ENCODE measurements at regions not wholly inside any gene's neighbourhood (a gene's known extent, or its start where the extent isn't known, plus 50 kb on each side); places are given as distances from the start of the nearest gene placed in this dataset.

DNA sequence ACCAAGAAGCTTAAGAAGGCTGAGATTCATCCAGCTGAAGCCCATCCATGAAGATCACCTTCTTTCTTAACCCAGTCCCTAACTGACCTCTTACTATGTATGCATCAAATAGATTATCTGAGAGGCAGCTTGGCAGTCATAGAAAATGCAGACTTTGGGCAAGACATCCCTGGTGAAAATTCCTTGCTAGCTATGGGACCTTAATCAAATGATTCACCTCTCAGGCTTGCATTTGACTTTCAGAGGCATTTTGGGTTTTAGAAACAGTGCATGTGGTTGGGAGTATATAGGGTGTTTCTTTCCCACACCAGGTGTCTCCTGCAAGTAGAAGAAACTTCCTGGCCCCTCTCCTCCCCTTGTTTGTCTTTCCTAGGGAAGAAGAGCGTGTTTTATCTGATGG is 188.5 kb upstream of the ISX start:
- TF ChIP-seq, protein P1, sequence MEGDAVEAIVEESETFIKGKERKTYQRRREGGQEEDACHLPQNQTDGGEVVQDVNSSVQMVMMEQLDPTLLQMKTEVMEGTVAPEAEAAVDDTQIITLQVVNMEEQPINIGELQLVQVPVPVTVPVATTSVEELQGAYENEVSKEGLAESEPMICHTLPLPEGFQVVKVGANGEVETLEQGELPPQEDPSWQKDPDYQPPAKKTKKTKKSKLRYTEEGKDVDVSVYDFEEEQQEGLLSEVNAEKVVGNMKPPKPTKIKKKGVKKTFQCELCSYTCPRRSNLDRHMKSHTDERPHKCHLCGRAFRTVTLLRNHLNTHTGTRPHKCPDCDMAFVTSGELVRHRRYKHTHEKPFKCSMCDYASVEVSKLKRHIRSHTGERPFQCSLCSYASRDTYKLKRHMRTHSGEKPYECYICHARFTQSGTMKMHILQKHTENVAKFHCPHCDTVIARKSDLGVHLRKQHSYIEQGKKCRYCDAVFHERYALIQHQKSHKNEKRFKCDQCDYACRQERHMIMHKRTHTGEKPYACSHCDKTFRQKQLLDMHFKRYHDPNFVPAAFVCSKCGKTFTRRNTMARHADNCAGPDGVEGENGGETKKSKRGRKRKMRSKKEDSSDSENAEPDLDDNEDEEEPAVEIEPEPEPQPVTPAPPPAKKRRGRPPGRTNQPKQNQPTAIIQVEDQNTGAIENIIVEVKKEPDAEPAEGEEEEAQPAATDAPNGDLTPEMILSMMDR (IDR thresholded peaks at IDR 0.05; ENCODE audit: low read depth, low read length) = no peak
- TF ChIP-seq POLR2A (IDR thresholded peaks at IDR 0.05; ENCODE audit: extremely low read depth, insufficient read length) = no peak
- no peak for TF ChIP-seq MAX (IDR thresholded peaks at IDR 0.05; ENCODE audit: low read depth, low read length)
